Mesenchymal stem cell (in vitro differentiated cells and primary cell): ENCODE measurements at regions not wholly inside any gene's neighbourhood (a gene's known extent, or its start where the extent isn't known, plus 50 kb on each side); places are given as distances from the start of the nearest gene placed in this dataset.

Source experiments
- DNase-seq: peaks from one replicate; pipeline ENCODE4 v3.0.0-alpha.2; 2013
- H2AFZ ChIP-seq: one replicate; pipeline ENCODE4 v1.6.1; 2013; ENCODE audit warnings: low read depth, mild to moderate bottlenecking, control low read depth, inconsistent platforms, low read length, moderate library complexity
- H2AK5ac ChIP-seq: 2 replicates; pipeline ENCODE4 v1.6.1; 2013; ENCODE audit warnings: low read length, moderate library complexity, mild to moderate bottlenecking, inconsistent platforms; ENCODE audit not compliant: severe bottlenecking
- H2BK120ac ChIP-seq: one replicate; pipeline ENCODE4 v1.6.1; 2013; ENCODE audit warnings: low read depth, mild to moderate bottlenecking, inconsistent platforms, low read length, moderate library complexity
- H2BK12ac ChIP-seq, 2 experiments: one replicate each; pipeline ENCODE4 v1.6.1; 2013; ENCODE audit warnings: inconsistent platforms in 2 of 2, low read length in 2 of 2, mild to moderate bottlenecking in 2 of 2, moderate library complexity in 2 of 2, control low read depth in 1 of 2
- H2BK15ac ChIP-seq: one replicate; pipeline ENCODE4 v1.6.1; 2013; ENCODE audit warnings: mild to moderate bottlenecking, low read depth, inconsistent platforms; ENCODE audit not compliant: poor library complexity, severe bottlenecking
- H2BK5ac ChIP-seq: 2 replicates; pipeline ENCODE4 v1.6.1; 2013; ENCODE audit warnings: low read depth, mild to moderate bottlenecking, low read length, control low read depth, inconsistent platforms; ENCODE audit not compliant: poor library complexity, severe bottlenecking
- H3K14ac ChIP-seq, 2 experiments: one replicate each; pipeline ENCODE4 v1.6.1; 2013; ENCODE audit warnings: inconsistent platforms in 2 of 2, low read length in 2 of 2, control low read depth in 1 of 2, mild to moderate bottlenecking in 1 of 2, moderate library complexity in 1 of 2
- H3K18ac ChIP-seq, 2 experiments: one replicate each; pipeline ENCODE4 v1.6.1; 2013; ENCODE audit warnings: inconsistent platforms in 2 of 2, low read length in 2 of 2, control low read depth in 1 of 2, low read depth in 1 of 2, mild to moderate bottlenecking in 1 of 2
- H3K23ac ChIP-seq, 2 experiments: one replicate each; pipeline ENCODE4 v1.6.1; 2013; ENCODE audit warnings: inconsistent platforms in 2 of 2, low read length in 2 of 2, mild to moderate bottlenecking in 2 of 2, moderate library complexity in 2 of 2, control low read depth in 1 of 2
- H3K27ac ChIP-seq: 2 replicates; pipeline ENCODE4 v1.5.1; 2013; ENCODE audit warnings: mild to moderate bottlenecking, moderate library complexity, low read length, control low read depth, inconsistent platforms; ENCODE audit not compliant: poor library complexity, severe bottlenecking
- H3K27me3 ChIP-seq, 2 experiments: 2 replicates each; pipeline versions ENCODE4 v1.6.1 to v1.7.0; 2013; ENCODE audit warnings: low read length in 2 of 2, mild to moderate bottlenecking in 2 of 2, moderate library complexity in 2 of 2, control low read depth in 1 of 2, inconsistent platforms in 1 of 2; ENCODE audit not compliant: control insufficient read depth in 1 of 2, insufficient read depth in 1 of 2
- H3K36me3 ChIP-seq, 2 experiments: 2 replicates each; pipeline versions ENCODE4 v1.6.1 to v1.7.0; 2013; ENCODE audit warnings: low read length in 2 of 2, control low read depth in 1 of 2, inconsistent platforms in 1 of 2, low read depth in 1 of 2, mild to moderate bottlenecking in 1 of 2; ENCODE audit not compliant: insufficient read depth in 2 of 2, control insufficient read depth in 1 of 2
- H3K4ac ChIP-seq, 2 experiments: one replicate each; pipeline ENCODE4 v1.6.1; 2013; ENCODE audit warnings: inconsistent platforms in 2 of 2, low read length in 2 of 2, mild to moderate bottlenecking in 2 of 2, moderate library complexity in 2 of 2, control low read depth in 1 of 2, low read depth in 1 of 2
- H3K4me1 ChIP-seq: 2 replicates; pipeline ENCODE4 v1.6.1; 2013; ENCODE audit warnings: low read depth, low read length, control low read depth; ENCODE audit not compliant: control insufficient read depth, insufficient read depth
- H3K4me2 ChIP-seq: 2 replicates; pipeline ENCODE4 v1.6.1; 2013; ENCODE audit warnings: low read length, mild to moderate bottlenecking, inconsistent platforms; ENCODE audit not compliant: poor library complexity, severe bottlenecking
- H3K4me3 ChIP-seq, 2 experiments: 2 replicates each; pipeline versions ENCODE4 v1.5.1 to v1.7.0; 2013; ENCODE audit warnings: low read length in 2 of 2, mild to moderate bottlenecking in 2 of 2, control low read depth in 1 of 2, low read depth in 1 of 2; ENCODE audit not compliant: insufficient read depth in 1 of 2
- H3K79me1 ChIP-seq: replicated peaks from 2 replicates; pipeline ENCODE4 v1.6.1; 2013; ENCODE audit warnings: mild to moderate bottlenecking, control low read depth, low read length, inconsistent platforms; ENCODE audit not compliant: poor library complexity, severe bottlenecking
- H3K9ac ChIP-seq: 2 replicates; pipeline ENCODE4 v1.7.0; 2013; ENCODE audit warnings: mild to moderate bottlenecking, low read length, moderate library complexity
- H3K9me3 ChIP-seq: 2 replicates; pipeline ENCODE4 v1.7.0; 2013; ENCODE audit warnings: mild to moderate bottlenecking, low read length; ENCODE audit not compliant: control insufficient read depth
- H4K8ac ChIP-seq: one replicate; pipeline ENCODE4 v1.6.1; 2013; ENCODE audit warnings: inconsistent platforms, mild to moderate bottlenecking, low read length, moderate library complexity
- H4K91ac ChIP-seq: one replicate; pipeline ENCODE4 v1.6.1; 2013; ENCODE audit warnings: mild to moderate bottlenecking, low read length, inconsistent platforms
- WGBS: methylation state at CpG from one replicate; pipeline ENCODE4 v1.1.7; 2013; ENCODE audit warnings: mixed read lengths; 5-methylcytosine and 5-hydroxymethylcytosine counted together

GRCh38 chr2:51698021-51698420 is 666.1 kb upstream of the NRXN1 start:
- no peak overlapping the region for H2AFZ ChIP-seq
- H3K4me3 ChIP-seq = no peak overlapping the region
- no peaks in the 10 kb centered on the region for H3K9me3 ChIP-seq
- no peak overlapping the region for H2AK5ac ChIP-seq
- H3K23ac ChIP-seq = no peak overlapping the region
- no peaks in the 10 kb centered on the region for H3K27me3 ChIP-seq
- no peak overlapping the region for H3K18ac ChIP-seq
- H4K8ac ChIP-seq = no peak overlapping the region
- no peak overlapping the region for H2BK5ac ChIP-seq
- no peaks in the 10 kb centered on the region for H3K4me1 ChIP-seq
- H3K79me1 ChIP-seq = no peaks in the 10 kb centered on the region
- H2BK120ac ChIP-seq = no peak overlapping the region
- H3K4me2 ChIP-seq = no peak overlapping the region
- no CpG with 5 or more reads among the region's 3 CpGs for WGBS
- H3K4ac ChIP-seq = no peak overlapping the region
- H2BK12ac ChIP-seq = no peak overlapping the region
- H2BK15ac ChIP-seq = no peak overlapping the region
- H3K14ac ChIP-seq = no peak overlapping the region
- H3K36me3 ChIP-seq = no peaks in the 10 kb centered on the region
- no peak overlapping the region for H3K9ac ChIP-seq
- H4K91ac ChIP-seq = no peak overlapping the region
- DNase-seq = no peak
- no peak overlapping the region for H3K27ac ChIP-seq

GRCh38 chr2:51697095-51697494 is 665.2 kb upstream of the NRXN1 start:
- no peak overlapping the region for H2BK15ac ChIP-seq
- no peak overlapping the region for H3K4me2 ChIP-seq
- no peaks in the 10 kb centered on the region for H3K36me3 ChIP-seq

GRCh38 chr2:51695531-51695930 is 663.6 kb upstream of the NRXN1 start:
- Histone ChIP-seq H4K91ac (no peak overlapping the region), H3K9me3 (no peaks in the 10 kb centered on the region), H3K36me3 (no peaks in the 10 kb centered on the region), H3K9ac (no peak overlapping the region), H3K27ac (no peak overlapping the region), H3K4me1 (no peaks in the 10 kb centered on the region), H3K27me3 (no peaks in the 10 kb centered on the region), H3K4me2 (no peak overlapping the region), H3K23ac (no peak overlapping the region), H4K8ac (no peak overlapping the region), H2AK5ac (no peak overlapping the region), H2BK5ac (no peak overlapping the region), H2AFZ (no peak overlapping the region), H3K14ac (no peak overlapping the region), H3K4ac (no peak overlapping the region), H3K79me1 (no peaks in the 10 kb centered on the region), H2BK120ac (no peak overlapping the region), H2BK15ac (no peak overlapping the region), H3K4me3 (no peak overlapping the region), H3K18ac (no peak overlapping the region), H2BK12ac (no peak overlapping the region)
- 86% methylated on average over 1 of the region's 1 CpG for WGBS
- DNase-seq = no peak

More at GRCh38 chr2:51697095-51697494, 665.2 kb upstream of the NRXN1 start:
- Histone ChIP-seq H4K91ac (no peak overlapping the region), H2BK120ac (no peak overlapping the region), H3K9me3 (no peaks in the 10 kb centered on the region), H4K8ac (no peak overlapping the region), H3K4me1 (no peaks in the 10 kb centered on the region), H3K79me1 (no peaks in the 10 kb centered on the region), H3K18ac (no peak overlapping the region), H2BK12ac (no peak overlapping the region), H3K14ac (no peak overlapping the region), H3K27me3 (no peaks in the 10 kb centered on the region), H3K23ac (no peak overlapping the region), H2AFZ (no peak overlapping the region), H3K4me3 (no peak overlapping the region), H3K9ac (no peak overlapping the region), H3K27ac (no peak overlapping the region), H2AK5ac (no peak overlapping the region), H2BK5ac (no peak overlapping the region), H3K4ac (no peak overlapping the region)
- 97% methylated on average over 3 of the region's 5 CpGs for WGBS
- DNase-seq = no peak

GRCh38 chr2:51693640-51694039 is 661.7 kb upstream of the NRXN1 start:
- H3K4me3 ChIP-seq = no peak overlapping the region
- no peak overlapping the region for H3K4ac ChIP-seq
- H4K91ac ChIP-seq = no peak overlapping the region
- H3K4me2 ChIP-seq = no peak overlapping the region
- DNase-seq = no peak
- no peak overlapping the region for H4K8ac ChIP-seq
- H3K9me3 ChIP-seq = no peaks in the 10 kb centered on the region
- no peak overlapping the region for H3K18ac ChIP-seq
- H2BK15ac ChIP-seq = no peak overlapping the region
- H3K27ac ChIP-seq = no peak overlapping the region
- no peaks in the 10 kb centered on the region for H3K36me3 ChIP-seq
- H2BK12ac ChIP-seq = no peak overlapping the region
- no peak overlapping the region for H2BK120ac ChIP-seq
- no peak overlapping the region for H2BK5ac ChIP-seq
- no peak overlapping the region for H3K23ac ChIP-seq
- no peak overlapping the region for H2AFZ ChIP-seq
- no peaks in the 10 kb centered on the region for H3K79me1 ChIP-seq
- H2AK5ac ChIP-seq = no peak overlapping the region
- H3K9ac ChIP-seq = no peak overlapping the region
- WGBS = no CpG with 5 or more reads among the region's 1 CpG
- H3K4me1 ChIP-seq = no peaks in the 10 kb centered on the region
- no peak overlapping the region for H3K14ac ChIP-seq
- no peaks in the 10 kb centered on the region for H3K27me3 ChIP-seq
